Activated naive CD4-positive, alpha-beta T cell treated with anti-CD3 and anti-CD28 coated beads, Interleukin-2, amount 10 ng/mL, durations not matched to agents 7 days and 5 days (primary cell): ENCODE measurements at regions not wholly inside any gene's neighbourhood (a gene's known extent, or its start where the extent isn't known, plus 50 kb on each side); places are given as distances from the start of the nearest gene placed in this dataset.

Experiments used
- CTCF ChIA-PET: fragments of 350-600 bp; sonication (Branson Sonifier 250); formaldehyde crosslinking; loops from one replicate; lab custom pipeline; 2021; ENCODE audit warnings: antibody characterized with exemption; lab: Charles Lee
- DNase-seq: peaks from one replicate; pipeline ENCODE4 v3.0.0-alpha.2; 2020
- H3K27ac Mint-ChIP-seq: one replicate; pipeline ENCODE4 v1.8.0; 2021; ENCODE audit warnings: mild to moderate bottlenecking, moderate library complexity, mixed read lengths
- H3K27me3 Mint-ChIP-seq: one replicate; pipeline ENCODE4 v1.8.0; 2021; ENCODE audit warnings: mild to moderate bottlenecking, mixed read lengths
- H3K36me3 Mint-ChIP-seq: one replicate; pipeline ENCODE4 v1.8.0; 2021; ENCODE audit warnings: mixed read lengths
- H3K4me1 Mint-ChIP-seq: one replicate; pipeline ENCODE4 v1.8.0; 2021; ENCODE audit warnings: mixed read lengths
- H3K4me3 Mint-ChIP-seq: one replicate; pipeline ENCODE4 v1.8.0; 2021; ENCODE audit warnings: mild to moderate bottlenecking, moderate library complexity, mixed read lengths
- H3K9me3 Mint-ChIP-seq: one replicate; pipeline ENCODE4 v1.8.0; 2021; ENCODE audit warnings: mixed read lengths

- no peak for DNase-seq
- Mint-ChIP-seq H3K9me3 (peaks cover 2% of the 10 kb centered on the region), H3K27me3 (no peaks in the 10 kb centered on the region), H3K4me1 (no peaks in the 10 kb centered on the region), H3K4me3 (no peak overlapping the region), H3K27ac (no peak overlapping the region), H3K36me3 (no peaks in the 10 kb centered on the region)
- CTCF ChIA-PET = no interaction called here
Observed at GRCh38 chrX:99415470-99415869, 994.6 kb downstream of the PCDH19 start.

DNA sequence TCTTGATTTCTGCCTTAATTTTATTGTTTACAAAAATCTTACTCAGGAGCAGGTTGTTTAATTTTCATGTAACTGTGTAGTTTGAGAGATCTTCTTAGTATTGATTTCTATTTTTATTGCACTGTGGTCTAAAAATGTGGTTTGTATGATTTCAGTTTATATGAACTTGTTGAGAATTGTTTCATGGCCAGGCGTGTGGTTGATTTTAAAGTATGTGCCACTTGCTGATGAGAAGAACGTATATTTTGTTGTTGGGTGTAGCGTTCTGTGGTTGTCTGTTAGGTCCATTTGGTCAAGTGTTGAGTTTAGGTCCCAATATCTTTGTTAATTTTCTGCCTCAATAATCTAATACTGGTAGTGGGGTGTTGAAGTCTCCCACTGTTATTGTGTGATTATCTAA is 996.8 kb downstream of the PCDH19 start:
- H3K27me3 Mint-ChIP-seq = no peaks in the 10 kb centered on the region
- H3K36me3 Mint-ChIP-seq = no peaks in the 10 kb centered on the region
- no peak for DNase-seq
- no peak overlapping the region for H3K4me3 Mint-ChIP-seq
- no peak overlapping the region for H3K27ac Mint-ChIP-seq
- H3K9me3 Mint-ChIP-seq = peaks cover 2% of the 10 kb centered on the region
- no peaks in the 10 kb centered on the region for H3K4me1 Mint-ChIP-seq
- CTCF ChIA-PET = no interaction called here

DNA sequence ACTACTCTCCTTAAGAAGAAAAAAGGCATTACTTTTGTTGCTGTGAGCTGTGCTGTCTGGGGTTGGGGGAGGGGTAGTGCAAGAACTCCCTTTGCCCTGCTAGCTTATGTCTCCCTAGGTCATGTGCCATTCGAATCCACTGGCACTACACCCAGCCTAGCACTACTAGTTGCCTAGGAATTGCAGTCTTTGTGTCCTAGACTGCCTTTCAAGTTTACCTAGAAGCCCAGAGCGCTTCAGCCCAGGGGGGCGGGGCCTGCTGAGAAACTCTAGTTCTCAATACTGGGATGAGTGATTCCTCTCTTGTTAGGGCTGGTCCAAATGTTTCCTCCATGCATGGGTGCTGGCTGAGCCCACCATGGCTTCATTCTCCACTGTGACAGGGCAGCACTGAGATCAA is 1011.5 kb downstream of the PCDH19 start:
- DNase-seq = no peak
- Mint-ChIP-seq H3K9me3 (peaks cover 1% of the 10 kb centered on the region), H3K27me3 (no peaks in the 10 kb centered on the region), H3K4me1 (no peaks in the 10 kb centered on the region), H3K27ac (no peak overlapping the region), H3K36me3 (no peaks in the 10 kb centered on the region), H3K4me3 (no peak overlapping the region)
- CTCF ChIA-PET = no interaction called here

- Mint-ChIP-seq H3K27ac (no peak overlapping the region), H3K4me1 (no peaks in the 10 kb centered on the region), H3K4me3 (no peak overlapping the region), H3K9me3 (peaks cover 1% of the 10 kb centered on the region), H3K27me3 (no peaks in the 10 kb centered on the region), H3K36me3 (no peaks in the 10 kb centered on the region)
- no peak for DNase-seq
- CTCF ChIA-PET = no interaction called here
Observed at GRCh38 chrX:99397879-99398278, 1012.2 kb downstream of the PCDH19 start.

GRCh38 chrX:99394456-99394855 is 1015.6 kb downstream of the PCDH19 start:
- Mint-ChIP-seq H3K4me1 (no peaks in the 10 kb centered on the region), H3K27me3 (no peaks in the 10 kb centered on the region), H3K9me3 (peaks cover 1% of the 10 kb centered on the region), H3K27ac (no peak overlapping the region), H3K36me3 (no peaks in the 10 kb centered on the region), H3K4me3 (no peak overlapping the region)
- DNase-seq = no peak
- CTCF ChIA-PET = no interaction called here

DNA sequence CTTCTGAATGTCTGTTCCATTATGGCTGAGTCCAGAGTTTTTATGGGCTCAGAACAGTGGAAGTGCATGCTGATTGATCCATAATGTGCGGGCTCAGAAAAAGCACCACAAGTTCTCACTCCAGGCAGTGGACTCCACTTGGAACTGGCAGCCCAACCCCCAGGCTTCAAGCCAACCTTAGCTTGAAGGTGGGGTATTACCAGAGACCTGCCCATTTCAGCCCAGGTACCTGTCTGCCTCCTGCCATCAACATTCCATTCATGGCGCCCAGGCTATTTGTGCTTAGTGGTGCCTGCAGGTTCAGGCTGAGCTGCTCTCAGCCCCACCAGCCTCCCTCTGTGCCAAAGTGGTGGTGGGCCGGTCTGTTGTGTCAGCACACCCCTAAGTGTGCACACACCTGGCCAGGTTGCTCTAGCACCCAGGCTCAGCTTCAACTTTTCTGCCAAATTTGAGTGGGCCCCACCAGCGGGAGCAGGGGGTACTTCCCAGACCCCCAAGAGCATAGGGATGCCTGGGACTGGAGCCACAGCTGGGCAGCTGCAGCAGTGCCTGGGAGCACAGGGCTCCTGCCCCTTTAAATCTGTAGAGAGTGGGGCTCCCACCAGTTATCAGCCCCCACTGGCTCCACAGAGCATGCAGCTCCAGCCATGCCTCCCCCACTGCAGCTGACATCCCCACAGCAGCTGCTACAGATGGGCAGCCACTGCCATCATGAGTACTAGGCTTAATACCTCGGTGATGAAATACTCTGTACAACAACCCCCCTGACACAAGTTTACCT is 1025.3 kb downstream of the PCDH19 start:
- no peak overlapping the region for H3K4me3 Mint-ChIP-seq
- no peaks in the 10 kb centered on the region for H3K4me1 Mint-ChIP-seq
- CTCF ChIA-PET = no interaction called here
- no peaks in the 10 kb centered on the region for H3K27me3 Mint-ChIP-seq
- H3K9me3 Mint-ChIP-seq = peaks cover 4% of the 10 kb centered on the region
- no peaks in the 10 kb centered on the region for H3K36me3 Mint-ChIP-seq
- no peak for DNase-seq
- no peak overlapping the region for H3K27ac Mint-ChIP-seq

GRCh38 chrX:99383786-99384185 is 1026.3 kb downstream of the PCDH19 start:
- H3K27ac Mint-ChIP-seq = no peak overlapping the region
- H3K36me3 Mint-ChIP-seq = no peaks in the 10 kb centered on the region
- H3K4me3 Mint-ChIP-seq = no peak overlapping the region
- H3K9me3 Mint-ChIP-seq = peaks cover 4% of the 10 kb centered on the region
- DNase-seq = no peak
- CTCF ChIA-PET = no interaction called here
- H3K4me1 Mint-ChIP-seq = no peaks in the 10 kb centered on the region
- H3K27me3 Mint-ChIP-seq = no peaks in the 10 kb centered on the region

GRCh38 chrX:99371976-99372595 is 1038.0 kb downstream of the PCDH19 start:
- DNase-seq = no peak
- Mint-ChIP-seq H3K27me3 (no peaks in the 10 kb centered on the region), H3K4me1 (no peaks in the 10 kb centered on the region), H3K36me3 (no peaks in the 10 kb centered on the region), H3K27ac (no peak overlapping the region), H3K9me3 (no peaks in the 10 kb centered on the region), H3K4me3 (no peak overlapping the region)
- CTCF ChIA-PET = no interaction called here

GRCh38 chrX:99353412-99353811 is 1056.7 kb downstream of the PCDH19 start:
- CTCF ChIA-PET = no interaction called here
- no peaks in the 10 kb centered on the region for H3K36me3 Mint-ChIP-seq
- no peak overlapping the region for H3K27ac Mint-ChIP-seq
- no peaks in the 10 kb centered on the region for H3K27me3 Mint-ChIP-seq
- H3K4me3 Mint-ChIP-seq = no peak overlapping the region
- no peak for DNase-seq
- H3K4me1 Mint-ChIP-seq = no peaks in the 10 kb centered on the region
- peaks cover 2% of the 10 kb centered on the region for H3K9me3 Mint-ChIP-seq

DNA sequence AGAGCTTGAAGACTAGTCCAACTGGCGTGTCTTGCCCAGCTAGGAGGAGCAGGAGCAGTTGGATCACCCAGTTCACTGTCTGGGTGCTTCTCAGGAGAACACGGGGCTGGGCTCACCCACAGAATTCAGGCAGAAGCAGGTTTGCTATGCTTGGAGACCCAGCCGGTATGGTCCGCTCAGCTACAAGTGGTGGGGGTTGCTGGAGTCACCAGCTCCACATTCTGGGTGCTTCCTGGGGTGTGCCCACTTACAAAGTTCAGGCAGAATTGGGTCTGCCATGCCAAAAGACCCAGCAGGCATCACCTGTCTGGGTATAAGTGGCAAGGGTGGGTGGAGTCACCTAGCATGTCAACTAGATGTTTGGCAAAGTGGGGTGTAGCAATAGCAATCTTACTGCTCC is 1061.8 kb downstream of the PCDH19 start:
- CTCF ChIA-PET = no interaction called here
- Mint-ChIP-seq H3K27me3 (no peaks in the 10 kb centered on the region), H3K4me3 (no peak overlapping the region), H3K27ac (no peak overlapping the region), H3K4me1 (no peaks in the 10 kb centered on the region), H3K9me3 (peaks cover 2% of the 10 kb centered on the region), H3K36me3 (no peaks in the 10 kb centered on the region)
- no peak for DNase-seq

DNA sequence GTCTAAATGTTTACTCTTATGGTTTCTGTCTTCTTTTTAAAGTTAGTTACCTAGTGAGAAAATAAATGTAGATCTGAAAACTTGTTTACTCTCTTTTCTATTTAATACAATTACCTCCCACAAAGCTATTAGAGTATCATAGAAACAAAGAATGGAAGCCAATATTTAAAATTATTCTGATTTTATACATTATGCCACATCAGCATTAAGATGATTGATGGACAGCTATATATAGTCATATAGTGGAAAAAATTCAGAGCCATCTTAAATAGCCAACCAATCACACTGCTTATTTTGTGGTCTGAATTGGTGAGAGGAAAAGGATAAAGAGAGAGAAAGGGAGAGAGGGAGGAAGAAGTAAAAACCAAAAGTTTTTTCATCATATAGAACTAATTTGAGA is 1101.8 kb downstream of the PCDH19 start:
- H3K27ac Mint-ChIP-seq = no peak overlapping the region
- no peaks in the 10 kb centered on the region for H3K27me3 Mint-ChIP-seq
- CTCF ChIA-PET = no interaction called here
- H3K4me1 Mint-ChIP-seq = no peaks in the 10 kb centered on the region
- no peak overlapping the region for H3K4me3 Mint-ChIP-seq
- H3K9me3 Mint-ChIP-seq = no peaks in the 10 kb centered on the region
- DNase-seq = no peak
- no peaks in the 10 kb centered on the region for H3K36me3 Mint-ChIP-seq

- H3K27ac Mint-ChIP-seq = no peak overlapping the region
- no peaks in the 10 kb centered on the region for H3K9me3 Mint-ChIP-seq
- no peaks in the 10 kb centered on the region for H3K36me3 Mint-ChIP-seq
- DNase-seq = no peak
- H3K27me3 Mint-ChIP-seq = no peaks in the 10 kb centered on the region
- H3K4me1 Mint-ChIP-seq = no peaks in the 10 kb centered on the region
- CTCF ChIA-PET = no interaction called here
- no peak overlapping the region for H3K4me3 Mint-ChIP-seq
Observed at GRCh38 chrX:99305573-99305972, 1104.5 kb downstream of the PCDH19 start.

DNA sequence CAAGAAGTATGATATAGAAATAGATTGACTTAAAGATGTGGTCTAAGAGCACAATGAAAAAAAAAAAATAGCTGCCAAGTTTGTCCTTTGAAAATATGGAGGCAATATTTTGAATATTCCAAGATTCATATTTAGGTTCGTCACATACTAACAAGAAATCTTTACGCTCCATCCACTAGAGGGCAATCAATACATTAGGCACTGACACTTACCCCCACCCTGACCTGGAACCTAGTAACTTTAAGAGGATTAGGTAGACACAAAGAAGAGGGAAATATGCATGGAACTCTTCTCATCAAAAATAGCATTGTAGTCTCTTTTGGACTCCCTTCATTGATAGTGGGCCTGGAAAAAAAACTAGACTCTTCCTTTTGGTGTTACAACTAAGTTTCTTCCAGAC is 1108.1 kb downstream of the PCDH19 start:
- H3K27ac Mint-ChIP-seq = no peak overlapping the region
- no peak for DNase-seq
- no peaks in the 10 kb centered on the region for H3K27me3 Mint-ChIP-seq
- H3K4me3 Mint-ChIP-seq = no peak overlapping the region
- H3K9me3 Mint-ChIP-seq = no peaks in the 10 kb centered on the region
- no peaks in the 10 kb centered on the region for H3K4me1 Mint-ChIP-seq
- CTCF ChIA-PET = no interaction called here
- H3K36me3 Mint-ChIP-seq = no peaks in the 10 kb centered on the region

- CTCF ChIA-PET = no interaction called here
- no peaks in the 10 kb centered on the region for H3K4me1 Mint-ChIP-seq
- no peak for DNase-seq
- H3K4me3 Mint-ChIP-seq = no peak overlapping the region
- no peaks in the 10 kb centered on the region for H3K27me3 Mint-ChIP-seq
- no peaks in the 10 kb centered on the region for H3K9me3 Mint-ChIP-seq
- no peak overlapping the region for H3K27ac Mint-ChIP-seq
- H3K36me3 Mint-ChIP-seq = no peaks in the 10 kb centered on the region
Observed at GRCh38 chrX:99271641-99272040, 1138.4 kb downstream of the PCDH19 start.

DNA sequence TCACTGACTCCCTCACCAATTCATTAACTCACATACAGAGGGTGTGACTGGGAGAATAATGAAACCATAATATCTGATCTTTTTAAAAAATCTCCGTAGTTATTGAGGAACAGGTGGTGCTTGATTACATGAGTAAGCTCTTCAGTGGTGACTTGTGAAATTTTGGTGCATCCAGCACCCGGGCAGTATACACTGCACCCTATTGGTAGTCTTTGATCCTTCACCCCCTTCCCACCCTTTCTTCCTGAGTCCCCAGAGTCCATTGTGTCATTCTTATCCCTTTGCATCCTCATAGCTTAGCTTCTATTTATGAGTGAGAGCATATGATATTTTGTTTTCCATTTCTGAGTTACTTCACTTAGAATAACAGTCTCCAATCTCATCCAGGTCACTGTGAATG is 1143.8 kb downstream of the PCDH19 start:
- no peak overlapping the region for H3K27ac Mint-ChIP-seq
- no peak for DNase-seq
- no peaks in the 10 kb centered on the region for H3K36me3 Mint-ChIP-seq
- H3K9me3 Mint-ChIP-seq = no peaks in the 10 kb centered on the region
- no peaks in the 10 kb centered on the region for H3K27me3 Mint-ChIP-seq
- CTCF ChIA-PET = no interaction called here
- H3K4me3 Mint-ChIP-seq = no peak overlapping the region
- H3K4me1 Mint-ChIP-seq = no peaks in the 10 kb centered on the region
